ENCODE measurements at regions not wholly inside any gene's neighbourhood (a gene's known extent, or its start where the extent isn't known, plus 50 kb on each side); places are given as distances from the start of the nearest gene placed in this dataset.

- no peak for FAIRE-seq
- TF ChIP-seq TAF1 (IDR thresholded peaks at IDR 0.05; ENCODE audit: low read depth, low read length) (no peak), POLR2AphosphoS5 (IDR thresholded peaks at IDR 0.05; ENCODE audit: low read depth, low read length) (no peak), PAX5 (IDR thresholded peaks at IDR 0.05; ENCODE audit: insufficient read depth, low read length, severe bottlenecking) (no peak)
- no peak for DNase-seq (ENCODE audit: insufficient read length, low spot score)
Observed at GRCh38 chr7:156156734-156157408, 344.6 kb upstream of the SHH start.

DNA sequence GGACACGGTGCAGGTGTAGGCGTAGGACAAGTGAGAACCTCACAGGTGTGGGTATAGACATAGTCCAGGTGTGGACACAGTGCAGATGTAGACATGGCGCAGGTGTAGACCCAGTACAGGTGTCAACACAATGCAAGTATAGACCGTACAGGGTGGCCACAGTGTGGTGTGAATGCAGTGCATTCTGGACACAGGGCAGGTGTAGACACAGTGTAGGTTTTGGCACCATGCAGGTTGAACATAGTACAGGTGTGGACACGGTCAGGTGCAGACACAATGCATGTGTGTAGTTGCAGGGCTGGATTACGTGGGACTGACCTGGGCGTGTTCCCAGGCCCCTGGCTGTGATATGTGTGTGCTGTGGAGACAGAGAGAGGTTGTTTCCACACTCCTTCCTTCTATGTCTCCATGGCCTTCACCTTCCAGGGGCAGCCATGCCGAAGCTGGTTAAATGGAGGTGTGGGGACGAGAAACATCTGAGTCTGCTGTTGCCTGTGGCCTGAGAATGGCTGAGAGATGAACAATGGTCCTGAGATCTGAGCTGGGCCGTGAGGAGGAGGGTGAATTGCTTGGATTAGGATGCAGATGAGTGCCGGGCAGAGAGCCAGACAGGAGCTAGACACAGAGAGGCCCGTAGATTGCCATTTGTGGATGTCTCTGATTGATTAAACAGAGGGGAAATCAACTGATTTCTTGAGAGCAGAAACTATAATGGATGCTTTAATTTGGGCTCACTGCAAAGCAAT is 343.9 kb upstream of the SHH start:
- FAIRE-seq: no peak
- no peak for DNase-seq (ENCODE audit: insufficient read length, low spot score)
- no peak for TF ChIP-seq POLR2AphosphoS5 (IDR thresholded peaks at IDR 0.05; ENCODE audit: low read depth, low read length)
- TF ChIP-seq POLR2A (IDR thresholded peaks at IDR 0.05; ENCODE audit: low read depth, low read length): no peak
- no peak for TF ChIP-seq TAF1 (IDR thresholded peaks at IDR 0.05; ENCODE audit: low read depth, low read length)
- TF ChIP-seq SPI1 (IDR thresholded peaks at IDR 0.05; ENCODE audit: low read depth, low read length): no peak
- TF ChIP-seq POU2F2 (IDR thresholded peaks at IDR 0.05; ENCODE audit: low read depth, low read length): no peak
- no peak for TF ChIP-seq PAX5 (IDR thresholded peaks at IDR 0.05; ENCODE audit: insufficient read depth, low read length, severe bottlenecking)

GRCh38 chr7:156153590-156153989 is 341.3 kb upstream of the SHH start:
- no peak for TF ChIP-seq POU2F2 (IDR thresholded peaks at IDR 0.05; ENCODE audit: low read depth, low read length)
- TF ChIP-seq TAF1 (IDR thresholded peaks at IDR 0.05; ENCODE audit: low read depth, low read length): no peak
- no peak for TF ChIP-seq POLR2A (IDR thresholded peaks at IDR 0.05; ENCODE audit: low read depth, low read length)
- TF ChIP-seq SPI1 (IDR thresholded peaks at IDR 0.05; ENCODE audit: low read depth, low read length): no peak
- no peak for TF ChIP-seq PAX5 (IDR thresholded peaks at IDR 0.05; ENCODE audit: insufficient read depth, low read length, severe bottlenecking)
- no peak for TF ChIP-seq POLR2AphosphoS5 (IDR thresholded peaks at IDR 0.05; ENCODE audit: low read depth, low read length)
- no peak for DNase-seq (ENCODE audit: insufficient read length, low spot score)
- FAIRE-seq: no peak

GRCh38 chr7:156152390-156152789 is 340.1 kb upstream of the SHH start:
- TF ChIP-seq POLR2AphosphoS5 (IDR thresholded peaks at IDR 0.05; ENCODE audit: low read depth, low read length) (no peak), POLR2A (IDR thresholded peaks at IDR 0.05; ENCODE audit: low read depth, low read length) (no peak), SPI1 (IDR thresholded peaks at IDR 0.05; ENCODE audit: low read depth, low read length) (no peak), PAX5 (IDR thresholded peaks at IDR 0.05; ENCODE audit: insufficient read depth, low read length, severe bottlenecking) (no peak), TAF1 (IDR thresholded peaks at IDR 0.05; ENCODE audit: low read depth, low read length) (no peak), POU2F2 (IDR thresholded peaks at IDR 0.05; ENCODE audit: low read depth, low read length) (no peak)
- DNase-seq (ENCODE audit: insufficient read length, low spot score): no peak
- no peak for FAIRE-seq

GRCh38 chr7:156151658-156152057 is 339.4 kb upstream of the SHH start:
- TF ChIP-seq POU2F2 (IDR thresholded peaks at IDR 0.05; ENCODE audit: low read depth, low read length) (no peak), POLR2A (IDR thresholded peaks at IDR 0.05; ENCODE audit: low read depth, low read length) (no peak), POLR2AphosphoS5 (IDR thresholded peaks at IDR 0.05; ENCODE audit: low read depth, low read length) (no peak), PAX5 (IDR thresholded peaks at IDR 0.05; ENCODE audit: insufficient read depth, low read length, severe bottlenecking) (no peak), SPI1 (IDR thresholded peaks at IDR 0.05; ENCODE audit: low read depth, low read length) (no peak), TAF1 (IDR thresholded peaks at IDR 0.05; ENCODE audit: low read depth, low read length) (no peak)
- FAIRE-seq: no peak
- no peak for DNase-seq (ENCODE audit: insufficient read length, low spot score)

DNA sequence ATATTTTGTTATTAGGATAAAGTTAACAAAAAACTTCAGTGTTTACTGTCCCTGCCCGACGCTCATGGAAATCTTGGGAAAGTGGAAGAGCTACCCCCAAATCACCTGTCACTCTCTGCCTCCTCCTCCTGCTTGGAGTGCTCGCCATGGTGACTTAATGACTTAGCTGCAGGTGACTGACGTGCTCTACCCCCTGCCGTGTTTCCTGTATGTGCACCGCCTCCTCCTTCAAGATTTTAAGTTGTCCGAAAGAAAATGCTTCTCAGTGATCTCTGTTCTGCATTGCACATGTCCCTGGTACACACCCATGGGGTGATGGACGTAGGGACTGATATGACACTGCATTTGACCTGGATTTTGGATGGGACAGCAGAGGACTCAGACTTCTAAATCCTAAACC is 338.8 kb upstream of the SHH start:
- FAIRE-seq (no peak), DNase-seq (ENCODE audit: insufficient read length, low spot score) (no peak)
- TF ChIP-seq POLR2AphosphoS5 (IDR thresholded peaks at IDR 0.05; ENCODE audit: low read depth, low read length) (no peak), POU2F2 (IDR thresholded peaks at IDR 0.05; ENCODE audit: low read depth, low read length) (no peak), POLR2A (IDR thresholded peaks at IDR 0.05; ENCODE audit: low read depth, low read length) (no peak), PAX5 (IDR thresholded peaks at IDR 0.05; ENCODE audit: insufficient read depth, low read length, severe bottlenecking) (no peak), TAF1 (IDR thresholded peaks at IDR 0.05; ENCODE audit: low read depth, low read length) (no peak), SPI1 (IDR thresholded peaks at IDR 0.05; ENCODE audit: low read depth, low read length) (no peak)

- DNase-seq (ENCODE audit: insufficient read length, low spot score) (no peak), FAIRE-seq (no peak)
- TF ChIP-seq POLR2AphosphoS5 (IDR thresholded peaks at IDR 0.05; ENCODE audit: low read depth, low read length) (no peak), TAF1 (IDR thresholded peaks at IDR 0.05; ENCODE audit: low read depth, low read length) (no peak), PAX5 (IDR thresholded peaks at IDR 0.05; ENCODE audit: insufficient read depth, low read length, severe bottlenecking) (no peak), SPI1 (IDR thresholded peaks at IDR 0.05; ENCODE audit: low read depth, low read length) (no peak), POLR2A (IDR thresholded peaks at IDR 0.05; ENCODE audit: low read depth, low read length) (no peak), POU2F2 (IDR thresholded peaks at IDR 0.05; ENCODE audit: low read depth, low read length) (no peak)
Observed at GRCh38 chr7:156148995-156149394, 336.7 kb upstream of the SHH start.

DNA sequence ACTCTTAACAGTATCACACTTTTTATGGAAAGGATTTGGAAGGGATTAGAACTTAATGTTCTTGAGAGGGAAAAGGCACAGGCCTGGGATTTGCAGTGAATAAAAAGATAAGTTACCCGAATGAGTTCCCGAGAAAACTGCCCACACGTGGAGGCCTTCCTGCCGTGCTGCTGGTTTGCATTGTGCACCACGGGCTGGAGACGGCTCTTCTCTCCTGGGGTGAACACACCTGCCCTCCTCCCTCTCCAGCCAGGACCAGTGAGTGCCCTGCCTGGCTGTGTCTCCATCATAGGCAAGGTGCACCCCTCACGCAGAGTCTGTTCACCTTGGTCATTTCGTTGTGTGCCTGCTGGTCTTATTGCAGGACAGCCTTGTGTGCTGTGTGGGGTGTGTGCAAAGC is 336.3 kb upstream of the SHH start:
- TF ChIP-seq POLR2A (IDR thresholded peaks at IDR 0.05; ENCODE audit: low read depth, low read length): no peak
- TF ChIP-seq TAF1 (IDR thresholded peaks at IDR 0.05; ENCODE audit: low read depth, low read length): no peak
- TF ChIP-seq PAX5 (IDR thresholded peaks at IDR 0.05; ENCODE audit: insufficient read depth, low read length, severe bottlenecking): no peak
- TF ChIP-seq POU2F2 (IDR thresholded peaks at IDR 0.05; ENCODE audit: low read depth, low read length): no peak
- no peak for TF ChIP-seq SPI1 (IDR thresholded peaks at IDR 0.05; ENCODE audit: low read depth, low read length)
- no peak for TF ChIP-seq POLR2AphosphoS5 (IDR thresholded peaks at IDR 0.05; ENCODE audit: low read depth, low read length)
- DNase-seq (ENCODE audit: insufficient read length, low spot score) (no peak), FAIRE-seq (no peak)

DNA sequence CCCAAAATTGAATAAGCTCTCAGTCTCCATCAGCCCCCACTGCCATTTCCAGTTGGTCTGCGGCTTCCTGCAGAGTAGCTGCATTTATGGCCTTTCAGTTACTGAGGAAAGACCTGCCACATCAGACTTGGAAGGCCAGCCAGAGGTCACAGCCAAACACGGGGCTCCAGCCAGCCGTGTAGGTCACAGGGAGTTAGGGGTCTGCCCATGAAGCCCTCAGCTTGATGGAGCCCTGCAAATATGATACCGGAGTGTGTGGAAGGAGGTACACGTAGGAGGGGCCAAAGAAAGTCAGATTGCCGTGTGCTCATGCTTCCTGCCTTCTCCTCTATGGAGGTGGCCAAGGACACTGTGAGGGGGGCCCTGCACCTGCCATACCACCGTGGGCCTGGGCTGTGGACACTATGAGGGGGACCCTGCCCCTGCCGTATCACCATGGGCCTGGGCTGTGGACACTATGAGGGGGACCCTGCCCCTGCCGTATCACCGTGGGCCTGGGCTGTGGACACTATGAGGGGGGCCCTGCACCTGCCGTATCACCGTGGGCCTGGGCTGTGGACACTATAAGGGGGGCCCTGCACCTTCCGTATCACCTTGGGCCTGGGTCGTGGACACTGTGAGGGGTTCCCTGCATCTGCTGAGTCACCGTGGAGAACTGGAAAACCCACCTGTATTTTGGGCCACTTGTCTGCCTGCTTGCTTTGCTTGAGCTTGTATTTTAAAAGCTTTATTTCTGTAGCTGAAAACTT is 335.7 kb upstream of the SHH start:
- FAIRE-seq (no peak), DNase-seq (ENCODE audit: insufficient read length, low spot score) (no peak)
- TF ChIP-seq POLR2AphosphoS5 (IDR thresholded peaks at IDR 0.05; ENCODE audit: low read depth, low read length) (no peak), PAX5 (IDR thresholded peaks at IDR 0.05; ENCODE audit: insufficient read depth, low read length, severe bottlenecking) (no peak), TAF1 (IDR thresholded peaks at IDR 0.05; ENCODE audit: low read depth, low read length) (no peak), SPI1 (IDR thresholded peaks at IDR 0.05; ENCODE audit: low read depth, low read length) (no peak), POU2F2 (IDR thresholded peaks at IDR 0.05; ENCODE audit: low read depth, low read length) (no peak), POLR2A (IDR thresholded peaks at IDR 0.05; ENCODE audit: low read depth, low read length) (no peak)
